Upper lobe of right lung (tissue), 1 donor: ENCODE measurements at regions not wholly inside any gene's neighbourhood (a gene's known extent, or its start where the extent isn't known, plus 50 kb on each side); places are given as distances from the start of the nearest gene placed in this dataset.
"Not testable (repeated sequence)": the region's sequence is repeated elsewhere in the genome, so short reads cannot be mapped to it uniquely, and the experiment has no call there.

Source experiments
- ATAC-seq: fragments of 200-7000 bp; cut with Tn5 transposase; one replicate; pipeline ENCODE4 v1.9.1; 2020; ENCODE audit warnings: mild to moderate bottlenecking, moderate library complexity
- DNase-seq: peaks from one replicate; pipeline ENCODE4 v3.0.0-alpha.2; 2020
- H3K27ac ChIP-seq: fragments of 200-600 bp; one replicate; pipeline ENCODE4 v1.8.0; 2022
- H3K27me3 ChIP-seq: fragments of 200-600 bp; one replicate; pipeline ENCODE4 v1.8.0; 2022; ENCODE audit warnings: mild to moderate bottlenecking
- H3K36me3 ChIP-seq: fragments of 200-600 bp; one replicate; pipeline ENCODE4 v1.8.0; 2022
- H3K4me1 ChIP-seq: fragments of 200-600 bp; one replicate; pipeline ENCODE4 v1.8.0; 2022
- H3K4me3 ChIP-seq: fragments of 200-600 bp; one replicate; pipeline ENCODE4 v1.8.0; 2022; ENCODE audit warnings: mild to moderate bottlenecking
- H3K9me3 ChIP-seq: fragments of 200-600 bp; one replicate; pipeline ENCODE4 v1.8.0; 2022
- CTCF ChIP-seq: fragments of 200-600 bp; IDR thresholded peaks from one replicate; pipeline ENCODE4 v1.8.0; 2022; ENCODE audit warnings: antibody characterized with exemption
- intact Hi-C: fragments of 100-400 bp; cut with DNase I; formaldehyde crosslinking; loops from one replicate; pipeline ENCODE4 v1.11.0; 2022
- donor health status: DM: no; HTN: yes; CAD: no; lungs with severe emphysema.

- Histone ChIP-seq H3K4me1 (no peaks in the 10 kb centered on the region), H3K27me3 (no peaks in the 10 kb centered on the region), H3K9me3 (no peaks in the 10 kb centered on the region), H3K27ac (no peak overlapping the region), H3K36me3 (no peaks in the 10 kb centered on the region), H3K4me3 (no peak overlapping the region)
- intact Hi-C loops, result no loop called here
- DNase-seq (no peak), ATAC-seq (no peak)
- TF ChIP-seq CTCF, result no peak
Measured at GRCh38 chr3:70712449-70713082, 400.1 kb upstream of the MDFIC2 start.

GRCh38 chr3:70703305-70704102 lies 391.1 kb upstream of the MDFIC2 start:
- Histone ChIP-seq H3K4me1 (no peaks in the 10 kb centered on the region), H3K27me3 (no peaks in the 10 kb centered on the region), H3K4me3 (no peak overlapping the region), H3K27ac (no peak overlapping the region), H3K36me3 (no peaks in the 10 kb centered on the region), H3K9me3 (no peaks in the 10 kb centered on the region)
- intact Hi-C loops, result no loop called here
- DNase-seq (no peak), ATAC-seq (no peak)
- no peak for TF ChIP-seq CTCF

- no peaks in the 10 kb centered on the region for H3K27me3 ChIP-seq
- H3K9me3 ChIP-seq, result no peaks in the 10 kb centered on the region
- no peak overlapping the region for H3K27ac ChIP-seq
- no peaks in the 10 kb centered on the region for H3K36me3 ChIP-seq
- H3K4me3 ChIP-seq, result no peak overlapping the region
- intact Hi-C loops, result no loop called here
- H3K4me1 ChIP-seq, result no peaks in the 10 kb centered on the region
- ATAC-seq, result no peak
- TF ChIP-seq CTCF, result no peak
- no peak for DNase-seq
Measured at GRCh38 chr3:70702132-70702531, 389.7 kb upstream of the MDFIC2 start.

GRCh38 chr3:70684701-70685100 lies 372.3 kb upstream of the MDFIC2 start:
- no peak overlapping the region for H3K27ac ChIP-seq
- H3K4me1 ChIP-seq, result no peaks in the 10 kb centered on the region
- no peak for TF ChIP-seq CTCF
- intact Hi-C loops, result no loop called here
- no peaks in the 10 kb centered on the region for H3K9me3 ChIP-seq
- ATAC-seq (no peak), DNase-seq (no peak)
- H3K27me3 ChIP-seq, result no peaks in the 10 kb centered on the region
- no peaks in the 10 kb centered on the region for H3K36me3 ChIP-seq
- no peak overlapping the region for H3K4me3 ChIP-seq

- H3K4me1 ChIP-seq, intact Hi-C loops, H3K27ac ChIP-seq, H3K4me3 ChIP-seq, H3K27me3 ChIP-seq, DNase-seq, ATAC-seq, H3K9me3 ChIP-seq, H3K36me3 ChIP-seq: not testable (repeated sequence)
Measured at GRCh38 chr3:70675810-70676209, 363.4 kb upstream of the MDFIC2 start.

- Histone ChIP-seq H3K4me1 (no peaks in the 10 kb centered on the region), H3K27me3 (no peaks in the 10 kb centered on the region), H3K36me3 (no peaks in the 10 kb centered on the region), H3K9me3 (no peaks in the 10 kb centered on the region), H3K27ac (no peak overlapping the region), H3K4me3 (no peak overlapping the region)
- intact Hi-C loops, result no loop called here
- no peak for DNase-seq
- ATAC-seq, result no peak
- no peak for TF ChIP-seq CTCF
Measured at GRCh38 chr3:70658513-70659310, 346.3 kb upstream of the MDFIC2 start.
